H9 (cell line): ENCODE measurements at regions not wholly inside any gene's neighbourhood (a gene's known extent, or its start where the extent isn't known, plus 50 kb on each side); places are given as distances from the start of the nearest gene placed in this dataset.

Experiments
- DNase-seq: peaks from one replicate; pipeline ENCODE4 v3.0.0-alpha.2; 2017
- H2AFZ ChIP-seq: one replicate; pipeline ENCODE4 v1.6.1; 2013; ENCODE audit warnings: mild to moderate bottlenecking, low read length, control low read depth, moderate library complexity
- H2AK5ac ChIP-seq: 2 replicates; pipeline ENCODE4 v1.6.1; 2013; ENCODE audit warnings: low read length, control low read depth, mixed read lengths; ENCODE audit not compliant: insufficient read length
- H2BK120ac ChIP-seq: one replicate; pipeline ENCODE4 v1.6.1; 2013; ENCODE audit warnings: low read depth, mild to moderate bottlenecking, low read length, control low read depth, inconsistent platforms; ENCODE audit not compliant: poor library complexity, severe bottlenecking
- H2BK12ac ChIP-seq: 2 replicates; pipeline ENCODE4 v1.6.1; 2013; ENCODE audit warnings: low read length, control low read depth, mixed read lengths, low read depth; ENCODE audit not compliant: insufficient read length
- H2BK15ac ChIP-seq: 2 replicates; pipeline ENCODE4 v1.6.1; 2013; ENCODE audit warnings: low read depth, low read length, control low read depth
- H2BK20ac ChIP-seq: one replicate; pipeline ENCODE4 v1.6.1; 2013; ENCODE audit warnings: low read depth, mild to moderate bottlenecking, low read length, control low read depth, inconsistent platforms; ENCODE audit not compliant: poor library complexity, severe bottlenecking
- H2BK5ac ChIP-seq: 2 replicates; pipeline ENCODE4 v1.6.1; 2013; ENCODE audit warnings: low read length, control low read depth, mixed read lengths; ENCODE audit not compliant: insufficient read length
- H3K14ac ChIP-seq: 2 replicates; pipeline ENCODE4 v1.6.1; 2013; ENCODE audit warnings: low read length, control low read depth; ENCODE audit not compliant: insufficient read depth
- H3K18ac ChIP-seq: 2 replicates; pipeline ENCODE4 v1.6.1; 2013; ENCODE audit warnings: low read depth, mild to moderate bottlenecking, mixed read lengths, low read length, control low read depth; ENCODE audit not compliant: insufficient read length
- H3K23ac ChIP-seq: 2 replicates; pipeline ENCODE4 v1.6.1; 2013; ENCODE audit warnings: low read length, control low read depth, mixed read lengths, low read depth; ENCODE audit not compliant: insufficient read length
- H3K23me2 ChIP-seq: 2 replicates; pipeline ENCODE4 v1.6.1; 2013; ENCODE audit warnings: low read depth, mild to moderate bottlenecking, mixed read lengths, low read length, control low read depth; ENCODE audit not compliant: insufficient read length, poor library complexity, severe bottlenecking
- H3K27ac ChIP-seq: 2 replicates; pipeline ENCODE4 v1.5.1; 2013; ENCODE audit warnings: low read length, control low read depth, mixed read lengths, low read depth; ENCODE audit not compliant: insufficient read length
- H3K27me3 ChIP-seq: 2 replicates; pipeline ENCODE4 v1.6.1; 2013; ENCODE audit warnings: low read length, control low read depth, inconsistent platforms; ENCODE audit not compliant: insufficient read depth
- H3K4ac ChIP-seq: 2 replicates; pipeline ENCODE4 v1.6.1; 2013; ENCODE audit warnings: low read depth, mild to moderate bottlenecking, control low read depth, inconsistent platforms, low read length, moderate library complexity
- H3K4me1 ChIP-seq: 2 replicates; pipeline ENCODE4 v1.6.1; 2013; ENCODE audit warnings: low read length, control low read depth, inconsistent platforms; ENCODE audit not compliant: insufficient read depth
- H3K4me2 ChIP-seq: 2 replicates; pipeline ENCODE4 v1.6.1; 2013; ENCODE audit warnings: low read length, control low read depth, mixed read lengths; ENCODE audit not compliant: insufficient read length, insufficient read depth
- H3K56ac ChIP-seq: 2 replicates; pipeline ENCODE4 v1.6.1; 2013; ENCODE audit warnings: low read depth, mild to moderate bottlenecking, mixed read lengths, low read length, control low read depth; ENCODE audit not compliant: insufficient read length
- H3K79me1 ChIP-seq: 2 replicates; pipeline ENCODE4 v1.6.1; 2013; ENCODE audit warnings: low read depth, mild to moderate bottlenecking, moderate library complexity, low read length, control low read depth, inconsistent platforms; ENCODE audit not compliant: insufficient read depth, poor library complexity, severe bottlenecking
- H3K79me2 ChIP-seq: 2 replicates; pipeline ENCODE4 v1.6.1; 2013; ENCODE audit warnings: low read length, control low read depth, inconsistent platforms; ENCODE audit not compliant: insufficient read depth
- H3K9ac ChIP-seq: 2 replicates; pipeline ENCODE4 v1.6.1; 2013; ENCODE audit warnings: low read length, control low read depth, mixed read lengths; ENCODE audit not compliant: insufficient read length; ENCODE audit errors: extremely low read depth
- H3K9me3 ChIP-seq: one replicate; pipeline ENCODE4 v1.6.1; 2013; ENCODE audit warnings: low read depth, low read length, inconsistent platforms; ENCODE audit not compliant: control insufficient read depth
- H3T11ph ChIP-seq: one replicate; pipeline ENCODE4 v1.6.1; 2013; ENCODE audit warnings: mild to moderate bottlenecking, low read length, control low read depth, inconsistent platforms
- H4K20me1 ChIP-seq: one replicate; pipeline ENCODE4 v1.6.1; 2013; ENCODE audit not compliant: control insufficient read depth, insufficient read length, insufficient read depth
- H4K5ac ChIP-seq: 2 replicates; pipeline ENCODE4 v1.6.1; 2013; ENCODE audit warnings: low read depth, mild to moderate bottlenecking, mixed read lengths, low read length, control low read depth; ENCODE audit not compliant: insufficient read length
- H4K8ac ChIP-seq: replicated peaks from 2 replicates; pipeline ENCODE4 v1.6.1; 2013; ENCODE audit warnings: low read length, control low read depth, mixed read lengths, low read depth; ENCODE audit not compliant: insufficient read length
- H4K91ac ChIP-seq: 2 replicates; pipeline ENCODE4 v1.6.1; 2013; ENCODE audit warnings: low read depth, mild to moderate bottlenecking, moderate library complexity, mixed read lengths, low read length, control low read depth; ENCODE audit not compliant: insufficient read length
- H3K27ac Mint-ChIP-seq, 3 experiments: 2 replicates in 2 of 3; 3 replicates in 1 of 3; pipeline ENCODE4 v1.8.0; 2020 to 2021; ENCODE audit warnings: mixed read lengths in 3 of 3, mild to moderate bottlenecking in 1 of 3, moderate library complexity in 1 of 3
- H3K27me3 Mint-ChIP-seq: 2 replicates; pipeline ENCODE4 v1.8.0; 2021; ENCODE audit warnings: low read depth, mild to moderate bottlenecking, moderate library complexity, mixed read lengths
- H3K36me3 Mint-ChIP-seq, 3 experiments: 2 replicates in 2 of 3; 3 replicates in 1 of 3; pipeline ENCODE4 v1.8.0; 2020 to 2021; ENCODE audit warnings: low read depth in 3 of 3, mixed read lengths in 3 of 3; ENCODE audit not compliant: insufficient read depth in 1 of 3
- H3K4me1 Mint-ChIP-seq, 2 experiments: 2 replicates each; pipeline ENCODE4 v1.8.0; 2020; ENCODE audit warnings: mixed read lengths in 2 of 2
- H3K4me3 Mint-ChIP-seq, 2 experiments: 2 replicates in 1 of 2; 3 replicates in 1 of 2; pipeline ENCODE4 v1.8.0; 2020 to 2021; ENCODE audit warnings: mild to moderate bottlenecking in 2 of 2, mixed read lengths in 2 of 2, moderate library complexity in 1 of 2
- H3K9me3 Mint-ChIP-seq, 2 experiments: 2 replicates in 1 of 2; 3 replicates in 1 of 2; pipeline ENCODE4 v1.8.0; 2020; ENCODE audit warnings: mild to moderate bottlenecking in 2 of 2, mixed read lengths in 2 of 2, moderate library complexity in 1 of 2
- WGBS: extraction: QIAGEN DNeasy Blood & Tissue Kit; methylation state at CpG from one replicate; pipeline ENCODE4 v1.1.7; 2013; ENCODE audit warnings: missing lambda C conversion rate, low lambda C conversion rate, mixed read lengths; ENCODE audit not compliant: insufficient read length; ENCODE audit errors: extremely low coverage; 5-methylcytosine and 5-hydroxymethylcytosine counted together
- TF ChIP-seq, protein P1 (sequence below): fragments of 200-600 bp; sonication (generic); conservative IDR thresholded peaks from 3 replicates; pipeline ENCODE4 v1.8.0; 2021; ENCODE audit warnings: antibody characterized with exemption, mild to moderate bottlenecking

DNA sequence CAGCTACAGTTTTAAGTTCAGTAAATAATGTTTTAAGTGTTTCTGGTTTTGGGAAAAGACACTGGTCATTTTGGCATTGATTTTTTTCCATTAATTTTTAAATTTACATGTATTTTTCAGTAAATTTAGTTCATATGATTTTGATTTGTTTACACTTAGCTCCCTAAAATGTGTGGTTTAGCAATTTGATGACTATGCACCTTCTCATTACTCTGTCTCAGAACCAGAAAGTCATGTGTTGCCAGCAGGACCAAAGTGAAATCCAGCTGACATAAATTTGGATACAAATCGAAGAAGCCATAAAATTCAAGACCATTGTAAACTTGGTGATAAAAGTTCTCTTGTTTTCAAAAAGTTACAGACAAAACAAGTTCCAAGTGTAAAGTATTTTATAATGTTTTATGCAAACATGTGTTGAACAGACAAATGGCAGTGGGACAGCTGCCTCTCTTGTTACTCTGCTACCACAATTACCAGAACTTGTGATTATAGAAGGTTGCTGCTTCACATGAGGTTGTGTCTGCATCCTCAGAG is 354.8 kb downstream of the NR2F1-AS1 start:
- no peaks in the 10 kb centered on the region for H3K23me2 ChIP-seq
- no peak overlapping the region for H2AK5ac ChIP-seq
- no peak for DNase-seq
- H3K79me2 ChIP-seq: no peaks in the 10 kb centered on the region
- Mint-ChIP-seq H3K4me1 (no peaks in the 10 kb centered on the region), H3K4me3 (no peak overlapping the region), H3K27ac (no peak overlapping the region), H3K27me3 (no peaks in the 10 kb centered on the region), H3K36me3 (no peaks in the 10 kb centered on the region), H3K9me3 (no peaks in the 10 kb centered on the region)
- H2BK12ac ChIP-seq: no peak overlapping the region
- H2BK20ac ChIP-seq: no peak overlapping the region
- no peak overlapping the region for H3K4me2 ChIP-seq
- no peak overlapping the region for H3K14ac ChIP-seq
- H3K27me3 ChIP-seq: no peaks in the 10 kb centered on the region
- WGBS: no CpG with 5 or more reads among the region's 1 CpG
- no peaks in the 10 kb centered on the region for H3K9me3 ChIP-seq
- no peak overlapping the region for H3K27ac ChIP-seq
- no peak overlapping the region for H2BK15ac ChIP-seq
- no peaks in the 10 kb centered on the region for H3K79me1 ChIP-seq
- H3K23ac ChIP-seq: no peak overlapping the region
- no peak overlapping the region for H3K4ac ChIP-seq
- no peak overlapping the region for H2AFZ ChIP-seq
- no peak overlapping the region for H3T11ph ChIP-seq
- H3K18ac ChIP-seq: no peak overlapping the region
- H4K8ac ChIP-seq: no peak overlapping the region
- TF ChIP-seq, protein P1, sequence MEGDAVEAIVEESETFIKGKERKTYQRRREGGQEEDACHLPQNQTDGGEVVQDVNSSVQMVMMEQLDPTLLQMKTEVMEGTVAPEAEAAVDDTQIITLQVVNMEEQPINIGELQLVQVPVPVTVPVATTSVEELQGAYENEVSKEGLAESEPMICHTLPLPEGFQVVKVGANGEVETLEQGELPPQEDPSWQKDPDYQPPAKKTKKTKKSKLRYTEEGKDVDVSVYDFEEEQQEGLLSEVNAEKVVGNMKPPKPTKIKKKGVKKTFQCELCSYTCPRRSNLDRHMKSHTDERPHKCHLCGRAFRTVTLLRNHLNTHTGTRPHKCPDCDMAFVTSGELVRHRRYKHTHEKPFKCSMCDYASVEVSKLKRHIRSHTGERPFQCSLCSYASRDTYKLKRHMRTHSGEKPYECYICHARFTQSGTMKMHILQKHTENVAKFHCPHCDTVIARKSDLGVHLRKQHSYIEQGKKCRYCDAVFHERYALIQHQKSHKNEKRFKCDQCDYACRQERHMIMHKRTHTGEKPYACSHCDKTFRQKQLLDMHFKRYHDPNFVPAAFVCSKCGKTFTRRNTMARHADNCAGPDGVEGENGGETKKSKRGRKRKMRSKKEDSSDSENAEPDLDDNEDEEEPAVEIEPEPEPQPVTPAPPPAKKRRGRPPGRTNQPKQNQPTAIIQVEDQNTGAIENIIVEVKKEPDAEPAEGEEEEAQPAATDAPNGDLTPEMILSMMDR: no peak
- H3K56ac ChIP-seq: no peak overlapping the region
- no peaks in the 10 kb centered on the region for H3K4me1 ChIP-seq
- H4K20me1 ChIP-seq: no peaks in the 10 kb centered on the region
- no peak overlapping the region for H2BK120ac ChIP-seq
- H4K5ac ChIP-seq: no peak overlapping the region
- no peak overlapping the region for H2BK5ac ChIP-seq
- H3K9ac ChIP-seq: no peak overlapping the region
- H4K91ac ChIP-seq: no peak overlapping the region
